Islet of Langerhans (tissue), 1 donor: ENCODE measurements at regions not wholly inside any gene's neighbourhood (a gene's known extent, or its start where the extent isn't known, plus 50 kb on each side); places are given as distances from the start of the nearest gene placed in this dataset.
A peak's percentile ranks its signal among the peaks of the same experiment; 100 is the strongest.

Experiments used
- FAIRE-seq: peaks from one replicate; lab custom pipeline; 2011; peaks lifted over from hg19 to GRCh38; lab: Jason Lieb, UNC

GRCh38 chr1:72643142-72643541 lies 360.8 kb upstream of the NEGR1 start:
- FAIRE-seq: no peak

- no peak for FAIRE-seq
Observed at GRCh38 chr1:72637593-72637992, 355.3 kb upstream of the NEGR1 start.

GRCh38 chr1:72636631-72637030 lies 354.3 kb upstream of the NEGR1 start:
- FAIRE-seq: no peak

- no peak for FAIRE-seq
Observed at GRCh38 chr1:72635719-72636118, 353.4 kb upstream of the NEGR1 start.

GRCh38 chr1:72634946-72635345 lies 352.6 kb upstream of the NEGR1 start:
- no peak for FAIRE-seq

DNA sequence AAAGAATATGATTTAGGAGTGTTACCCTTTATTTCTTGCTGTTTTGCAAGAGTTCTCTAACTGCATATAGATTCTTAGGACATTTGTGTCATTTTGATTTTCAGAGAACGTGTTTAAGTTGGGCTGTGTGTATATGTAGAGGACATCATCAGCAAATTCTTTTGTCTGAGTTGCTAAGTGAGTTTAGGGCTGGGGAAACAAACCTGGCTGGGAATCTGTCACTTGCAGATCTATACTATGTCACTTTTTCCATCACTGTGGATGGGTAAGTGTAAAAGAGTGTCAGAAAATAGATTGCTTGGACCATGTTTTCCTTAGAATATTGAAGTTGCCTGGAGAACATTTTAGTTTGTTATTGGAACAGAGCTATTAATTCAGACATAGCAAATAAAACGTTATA lies 349.1 kb upstream of the NEGR1 start:
- FAIRE-seq: no peak

DNA sequence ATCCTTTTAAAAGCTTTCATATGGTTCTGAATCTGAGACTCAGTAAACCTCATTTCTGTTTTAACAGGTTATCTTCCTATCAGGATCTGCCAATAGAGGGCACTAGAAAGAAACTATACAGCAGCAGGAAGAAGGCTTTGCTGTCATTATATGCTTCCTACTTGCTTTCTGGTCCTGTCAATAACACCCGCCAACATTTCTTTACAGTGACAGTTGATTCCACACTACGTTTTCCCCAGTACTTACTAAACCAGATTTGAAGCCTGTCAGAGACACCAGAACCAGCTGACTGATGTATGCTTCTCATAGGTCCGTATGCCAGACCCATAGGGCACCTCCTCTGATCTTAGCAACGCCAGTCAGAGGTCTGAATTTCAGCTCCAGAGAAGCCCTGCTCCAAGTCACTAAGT lies 341.0 kb upstream of the NEGR1 start:
- peak; percentile 99 for FAIRE-seq

DNA sequence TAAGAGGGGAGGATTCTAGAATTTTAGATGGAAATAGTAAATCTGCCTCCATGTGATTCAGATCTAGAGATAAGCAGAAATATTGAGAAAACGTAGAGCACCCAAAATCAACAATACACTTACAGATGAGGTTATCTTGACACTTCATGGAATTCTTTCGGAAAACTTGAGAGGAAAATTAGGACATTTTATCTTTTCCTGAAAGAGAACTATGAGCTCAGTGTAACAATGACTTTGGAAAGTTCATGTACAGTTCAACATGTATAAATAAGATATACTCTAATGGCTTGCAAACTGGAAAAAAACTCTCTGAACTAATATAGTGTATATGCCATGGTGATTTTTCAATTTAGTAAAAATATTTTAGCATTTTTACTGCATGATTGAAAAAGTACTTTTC lies 338.1 kb upstream of the NEGR1 start:
- no peak for FAIRE-seq

GRCh38 chr1:72606216-72606810 lies 324.0 kb upstream of the NEGR1 start:
- FAIRE-seq: no peak

- FAIRE-seq: peak; percentile 51
Observed at GRCh38 chr1:72601035-72601674, 318.8 kb upstream of the NEGR1 start.

- FAIRE-seq: no peak
Observed at GRCh38 chr1:72586023-72586685, 303.8 kb upstream of the NEGR1 start.

DNA sequence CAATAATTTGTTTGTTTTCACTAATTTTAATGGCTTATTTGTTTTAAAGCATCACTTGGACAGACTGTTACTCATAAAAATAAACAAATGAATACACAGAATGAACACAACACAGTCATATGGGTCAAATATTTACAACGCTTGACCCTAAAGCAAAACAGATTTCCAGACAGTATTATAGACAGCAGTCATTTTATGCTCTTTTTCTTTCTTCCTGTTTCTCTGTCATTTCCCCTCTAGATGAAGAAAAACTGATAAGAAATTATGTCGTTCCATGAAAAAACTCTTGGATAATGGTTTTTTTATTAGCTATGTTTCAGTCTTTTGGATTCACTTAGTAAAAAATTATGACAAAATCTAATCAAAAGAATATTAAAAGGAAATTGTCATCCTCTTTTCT lies 297.3 kb upstream of the NEGR1 start:
- FAIRE-seq: no peak

- no peak for FAIRE-seq
Observed at GRCh38 chr1:72570815-72571214, 288.5 kb upstream of the NEGR1 start.

DNA sequence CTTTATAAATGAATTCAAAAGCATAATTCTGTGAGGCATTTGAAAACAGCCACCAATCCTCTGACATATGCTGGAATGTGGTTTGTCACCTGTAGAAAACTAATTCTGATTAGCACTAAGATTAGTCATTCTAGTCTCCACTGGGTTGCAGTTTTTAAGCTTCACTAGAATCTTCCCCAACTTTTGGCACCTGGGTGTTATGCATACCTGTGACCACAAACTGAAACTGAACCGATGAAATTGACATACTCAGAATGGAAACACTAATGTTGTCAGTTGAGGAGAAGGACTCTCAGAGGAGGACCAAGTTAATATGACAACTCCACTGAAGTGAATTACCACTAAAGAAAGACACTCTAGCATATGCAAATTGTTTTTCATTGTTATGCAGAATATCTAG lies 285.8 kb upstream of the NEGR1 start:
- FAIRE-seq: no peak

GRCh38 chr1:72567521-72567920 lies 285.2 kb upstream of the NEGR1 start:
- no peak for FAIRE-seq

DNA sequence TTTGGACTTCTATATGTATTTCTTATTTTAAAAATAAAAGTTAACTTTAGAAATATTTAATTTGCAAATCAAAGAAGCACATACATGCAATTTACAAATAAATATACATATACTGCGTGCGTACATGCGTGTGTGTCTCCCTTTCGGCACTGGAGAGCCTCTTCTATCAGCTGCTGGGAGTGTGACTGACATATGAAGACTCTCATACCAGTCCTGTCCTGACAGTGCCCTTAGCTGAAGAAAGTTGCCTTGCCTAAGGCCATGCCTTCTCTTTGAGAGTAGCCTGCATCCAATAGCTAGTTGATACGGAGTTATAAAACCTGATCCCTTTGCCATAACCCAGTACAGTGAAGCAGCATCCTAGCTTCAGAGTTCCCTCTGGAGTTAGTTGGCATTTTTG lies 282.4 kb upstream of the NEGR1 start:
- no peak for FAIRE-seq

- FAIRE-seq: no peak
Observed at GRCh38 chr1:72557446-72558049, 275.2 kb upstream of the NEGR1 start.

GRCh38 chr1:72547412-72547811 lies 265.1 kb upstream of the NEGR1 start:
- FAIRE-seq: no peak

GRCh38 chr1:72540674-72541073 lies 258.3 kb upstream of the NEGR1 start:
- FAIRE-seq: no peak

DNA sequence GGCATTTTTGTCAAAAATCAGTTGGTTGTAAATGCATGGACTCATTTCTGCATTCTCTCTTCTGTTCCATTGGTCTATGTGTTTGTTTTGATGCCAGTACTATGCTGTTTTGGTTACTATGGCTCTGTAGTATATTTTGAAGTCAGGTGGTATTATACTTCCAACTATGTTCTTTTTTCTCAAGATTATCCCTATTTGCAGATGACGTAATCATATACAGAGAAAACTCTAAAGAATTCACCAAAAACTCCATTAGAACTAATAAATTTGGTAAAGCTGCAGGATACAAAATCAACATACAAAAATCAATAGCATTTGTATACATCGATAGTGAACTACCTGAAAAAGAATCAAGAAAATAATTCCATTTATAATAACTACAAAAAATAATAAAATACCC lies 253.1 kb upstream of the NEGR1 start:
- no peak for FAIRE-seq

DNA sequence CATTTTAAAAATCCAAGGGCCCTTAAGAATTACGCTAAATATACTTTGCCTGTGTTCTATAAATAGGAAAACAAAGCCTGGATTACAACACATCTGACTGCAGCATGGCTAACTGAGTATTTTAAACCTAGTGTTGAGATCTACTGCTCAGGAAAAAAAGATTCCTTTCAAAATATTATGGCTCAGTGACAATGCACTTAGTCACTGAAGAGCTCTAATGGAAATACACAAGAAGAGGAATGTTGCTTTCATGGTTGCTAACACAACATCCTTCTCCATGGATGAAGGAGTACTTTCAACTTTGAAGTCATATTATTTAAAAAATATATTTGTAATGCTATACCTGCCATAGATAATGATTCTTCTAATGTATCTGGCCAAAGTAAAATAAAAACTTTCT lies 248.3 kb upstream of the NEGR1 start:
- no peak for FAIRE-seq

- no peak for FAIRE-seq
Observed at GRCh38 chr1:72526926-72527325, 244.6 kb upstream of the NEGR1 start.

GRCh38 chr1:72524021-72524420 lies 241.7 kb upstream of the NEGR1 start:
- no peak for FAIRE-seq

- no peak for FAIRE-seq
Observed at GRCh38 chr1:72521659-72522058, 239.3 kb upstream of the NEGR1 start.
